ENCODE measurements at regions not wholly inside any gene's neighbourhood (a gene's known extent, or its start where the extent isn't known, plus 50 kb on each side); places are given as distances from the start of the nearest gene placed in this dataset.

DNA sequence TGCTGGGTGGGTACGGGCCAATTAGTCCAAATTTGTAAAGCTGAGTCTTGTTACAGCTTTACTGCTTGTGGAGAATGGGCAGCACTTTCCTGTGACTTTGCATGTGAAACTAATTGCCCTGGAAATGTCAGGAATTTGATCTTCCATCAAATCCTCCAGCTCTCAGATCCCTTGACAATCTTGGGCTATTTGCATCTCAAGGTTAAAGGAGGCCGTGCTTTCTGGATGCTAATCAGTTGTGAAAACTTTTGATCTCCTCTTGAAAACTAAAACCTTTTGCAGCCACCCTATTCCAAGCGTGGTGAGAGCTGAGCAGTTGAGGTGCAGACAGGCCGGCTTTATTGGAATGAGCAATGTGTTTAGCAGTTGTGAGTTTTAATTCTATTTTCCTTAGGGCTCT is 68.0 kb upstream of the CLINT1 start:
- H2AFZ ChIP-seq (ENCODE audit: insufficient read depth, low read depth, low read length, poor library complexity, severe bottlenecking), result no peak overlapping the region
- H3K4me1 Mint-ChIP-seq, result no peaks in the 10 kb centered on the region
- no CpG with 5 or more reads among the region's 4 CpGs for WGBS (ENCODE audit: insufficient coverage)
- H3K4me2 ChIP-seq (replicated peaks; ENCODE audit: extremely low read depth, low read length, poor library complexity, severe bottlenecking), result no peak overlapping the region
- H3K4me3 Mint-ChIP-seq, result no peak overlapping the region
- H3K4me1 ChIP-seq (ENCODE audit: control insufficient read depth in 1 of 2, insufficient read depth in 2 of 2, low read length in 2 of 2), result no peaks in the 10 kb centered on the region
- peaks cover 0 to 5% (median 2%) of the 10 kb centered on the region in 3 donors for H3K27me3 Mint-ChIP-seq (ENCODE audit: low read depth in 3 of 3)
- no peak overlapping the region for H3K4me3 ChIP-seq (replicated peaks in 1 of 3; ENCODE audit: low read depth in 2 of 3, low read length in 3 of 3)
- H3K36me3 ChIP-seq (replicated peaks in 1 of 2; ENCODE audit: control insufficient read depth in 1 of 2, insufficient read depth in 2 of 2, low read length in 2 of 2), result no peaks in the 10 kb centered on the region
- no peak overlapping the region for H3K9ac ChIP-seq (ENCODE audit: insufficient read depth, low read length, poor library complexity, severe bottlenecking)
- no peaks in the 10 kb centered on the region for H3K9me3 Mint-ChIP-seq
- no peaks in the 10 kb centered on the region for H3K36me3 Mint-ChIP-seq
- TF ChIP-seq, protein P1, sequence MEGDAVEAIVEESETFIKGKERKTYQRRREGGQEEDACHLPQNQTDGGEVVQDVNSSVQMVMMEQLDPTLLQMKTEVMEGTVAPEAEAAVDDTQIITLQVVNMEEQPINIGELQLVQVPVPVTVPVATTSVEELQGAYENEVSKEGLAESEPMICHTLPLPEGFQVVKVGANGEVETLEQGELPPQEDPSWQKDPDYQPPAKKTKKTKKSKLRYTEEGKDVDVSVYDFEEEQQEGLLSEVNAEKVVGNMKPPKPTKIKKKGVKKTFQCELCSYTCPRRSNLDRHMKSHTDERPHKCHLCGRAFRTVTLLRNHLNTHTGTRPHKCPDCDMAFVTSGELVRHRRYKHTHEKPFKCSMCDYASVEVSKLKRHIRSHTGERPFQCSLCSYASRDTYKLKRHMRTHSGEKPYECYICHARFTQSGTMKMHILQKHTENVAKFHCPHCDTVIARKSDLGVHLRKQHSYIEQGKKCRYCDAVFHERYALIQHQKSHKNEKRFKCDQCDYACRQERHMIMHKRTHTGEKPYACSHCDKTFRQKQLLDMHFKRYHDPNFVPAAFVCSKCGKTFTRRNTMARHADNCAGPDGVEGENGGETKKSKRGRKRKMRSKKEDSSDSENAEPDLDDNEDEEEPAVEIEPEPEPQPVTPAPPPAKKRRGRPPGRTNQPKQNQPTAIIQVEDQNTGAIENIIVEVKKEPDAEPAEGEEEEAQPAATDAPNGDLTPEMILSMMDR (IDR thresholded peaks at IDR 0.05), result no peak
- no peaks in the 10 kb centered on the region for H3K27me3 ChIP-seq (ENCODE audit: control insufficient read depth in 2 of 2, insufficient read depth in 2 of 2, low read length in 2 of 2)
- no peak overlapping the region for H3K27ac ChIP-seq (ENCODE audit: low read depth in 1 of 2, low read length in 2 of 2)
- H3K9me3 ChIP-seq (replicated peaks in 1 of 2; ENCODE audit: control insufficient read depth in 1 of 2, insufficient read depth in 1 of 2, low read length in 2 of 2), result no peaks in the 10 kb centered on the region
- no peaks in the 10 kb centered on the region for H3K79me2 ChIP-seq (ENCODE audit: insufficient read depth, low read length)
- DNase-seq, result no peak
- no peaks in the 10 kb centered on the region for H4K20me1 ChIP-seq (ENCODE audit: insufficient read depth, low read length)
- H3K27ac Mint-ChIP-seq, result no peak overlapping the region
- intact Hi-C loops (cut with micrococcal nuclease), result no loop called here

DNA sequence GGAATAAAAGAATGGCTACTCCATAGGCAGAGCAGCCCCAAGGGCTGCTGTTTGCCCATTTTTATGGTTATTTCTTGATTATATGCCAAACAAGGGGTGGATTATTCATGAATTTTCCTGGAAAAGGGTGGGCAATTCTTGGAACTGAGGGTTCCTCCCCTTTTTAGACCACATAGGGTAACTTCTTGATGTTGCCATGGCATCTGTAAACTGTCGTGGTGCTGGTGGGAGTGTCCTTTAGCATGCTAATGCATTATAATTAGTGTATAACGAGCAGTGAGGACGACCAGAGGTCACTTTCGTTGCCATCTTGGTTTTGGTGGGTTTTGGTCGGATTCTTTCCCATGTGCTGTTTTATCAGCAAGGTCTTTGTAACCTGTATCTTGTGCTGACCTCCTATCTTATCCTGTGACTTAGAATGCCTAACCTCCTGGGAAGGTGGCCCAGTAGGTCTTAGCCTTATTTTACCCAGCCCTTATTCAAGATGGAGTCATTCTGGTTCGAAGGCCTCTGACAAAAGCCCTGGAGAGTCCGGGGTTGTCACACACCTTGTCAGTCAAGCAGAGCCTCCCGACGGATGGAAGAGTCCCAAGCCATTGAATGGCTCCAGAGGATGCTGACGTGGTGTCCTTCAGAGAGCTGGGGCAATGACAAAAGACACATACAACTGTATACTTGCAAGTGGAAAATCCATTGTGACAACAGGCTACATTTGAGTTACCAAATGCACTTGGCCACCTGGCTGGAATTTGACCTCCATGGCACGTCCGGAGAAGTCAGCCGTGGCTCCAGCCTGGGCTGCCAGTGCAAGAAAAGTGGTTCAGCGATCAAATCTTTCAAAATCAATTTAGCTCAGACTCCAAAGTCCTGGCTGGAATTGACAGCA is 67.1 kb upstream of the CLINT1 start:
- Histone ChIP-seq H2AFZ (ENCODE audit: insufficient read depth, low read depth, low read length, poor library complexity, severe bottlenecking) (no peak overlapping the region), H3K36me3 (replicated peaks in 1 of 2; ENCODE audit: control insufficient read depth in 1 of 2, insufficient read depth in 2 of 2, low read length in 2 of 2) (no peaks in the 10 kb centered on the region), H3K79me2 (ENCODE audit: insufficient read depth, low read length) (no peaks in the 10 kb centered on the region), H3K4me1 (ENCODE audit: control insufficient read depth in 1 of 2, insufficient read depth in 2 of 2, low read length in 2 of 2) (no peaks in the 10 kb centered on the region), H3K4me2 (replicated peaks; ENCODE audit: extremely low read depth, low read length, poor library complexity, severe bottlenecking) (no peak overlapping the region), H3K4me3 (replicated peaks in 1 of 3; ENCODE audit: low read depth in 2 of 3, low read length in 3 of 3) (no peak overlapping the region), H4K20me1 (ENCODE audit: insufficient read depth, low read length) (no peaks in the 10 kb centered on the region), H3K27ac (ENCODE audit: low read depth in 1 of 2, low read length in 2 of 2) (no peak overlapping the region), H3K9ac (ENCODE audit: insufficient read depth, low read length, poor library complexity, severe bottlenecking) (no peak overlapping the region), H3K9me3 (replicated peaks in 1 of 2; ENCODE audit: control insufficient read depth in 1 of 2, insufficient read depth in 1 of 2, low read length in 2 of 2) (no peaks in the 10 kb centered on the region), H3K27me3 (ENCODE audit: control insufficient read depth in 2 of 2, insufficient read depth in 2 of 2, low read length in 2 of 2) (no peaks in the 10 kb centered on the region)
- intact Hi-C loops (cut with micrococcal nuclease), result no loop called here
- H3K9me3 Mint-ChIP-seq, result no peaks in the 10 kb centered on the region
- peaks cover 2% of the 10 kb centered on the region for H3K4me1 Mint-ChIP-seq
- H3K27ac Mint-ChIP-seq, result no peak overlapping the region
- no peak for DNase-seq
- TF ChIP-seq, protein P1 (IDR thresholded peaks at IDR 0.05), result no peak
- 83% methylated on average over 13 of the region's 14 CpGs for WGBS (ENCODE audit: insufficient coverage)
- H3K36me3 Mint-ChIP-seq, result no peaks in the 10 kb centered on the region
- H3K4me3 Mint-ChIP-seq, result no peak overlapping the region
- peaks cover 0 to 5% (median 2%) of the 10 kb centered on the region in 3 donors for H3K27me3 Mint-ChIP-seq (ENCODE audit: low read depth in 3 of 3)
